GM12865 (cell line): ENCODE measurements at regions not wholly inside any gene's neighbourhood (a gene's known extent, or its start where the extent isn't known, plus 50 kb on each side); places are given as distances from the start of the nearest gene placed in this dataset.

Experiments
- DNase-seq: peaks from one replicate; pipeline ENCODE4 v3.0.0; 2010; ENCODE audit warnings: low read depth
- H3K4me3 ChIP-seq: 2 replicates; pipeline ENCODE4 v1.5.1; 2011; ENCODE audit warnings: mild to moderate bottlenecking, low read depth, low read length, control low read depth
- CTCF ChIP-seq: IDR thresholded peaks from 2 replicates; pipeline ENCODE4 v1.5.1; 2011; ENCODE audit warnings: low read length, control low read depth, low read depth, inconsistent platforms; ENCODE audit not compliant: insufficient read depth; ENCODE audit errors: missing control alignments

DNA sequence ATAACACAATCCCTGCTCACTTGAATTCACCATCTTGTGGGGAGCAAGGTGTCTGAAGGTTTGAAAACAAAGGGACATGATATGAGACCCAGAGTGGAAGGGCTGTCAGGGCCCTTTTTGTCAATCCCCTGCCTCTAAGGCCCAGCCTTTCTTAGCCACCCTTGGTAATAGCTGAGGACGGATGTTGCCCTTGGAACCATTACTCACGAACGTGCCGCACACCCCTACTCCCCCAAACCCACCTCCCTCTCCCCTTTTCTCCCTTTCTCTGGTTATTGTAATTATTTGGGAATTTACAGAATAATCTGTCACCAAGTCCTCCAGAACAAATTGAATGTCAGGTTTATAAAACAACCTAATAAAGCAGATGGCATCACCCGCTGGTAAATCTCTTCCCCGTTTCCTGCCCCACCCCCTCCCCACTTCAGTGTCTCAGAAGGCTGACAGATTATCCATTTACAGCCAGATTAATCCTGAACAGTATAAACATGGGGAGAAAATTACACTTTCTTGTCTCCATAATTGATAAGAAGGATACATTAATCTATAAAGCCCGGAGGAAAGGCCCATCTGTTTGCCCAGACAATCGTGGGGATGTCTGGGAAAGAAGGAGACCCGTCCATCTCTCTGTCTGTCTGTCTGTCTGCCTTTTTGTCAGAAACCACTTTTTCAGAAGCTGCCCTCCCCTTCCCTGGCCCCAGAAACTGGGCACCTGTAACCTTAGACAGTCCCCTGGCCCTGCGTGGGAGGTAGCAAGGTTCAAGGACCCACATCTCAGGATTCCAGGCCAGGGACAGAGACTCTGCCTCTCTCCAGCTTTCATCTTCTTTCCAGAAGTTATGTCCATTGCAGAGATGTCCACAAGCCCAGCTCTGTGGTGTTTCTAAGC is 60.6 kb upstream of the CD34 start:
- no peak for TF ChIP-seq CTCF
- DNase-seq = no peak
- H3K4me3 ChIP-seq = no peak overlapping the region

- DNase-seq = no peak
- no peak for TF ChIP-seq CTCF
- no peak overlapping the region for H3K4me3 ChIP-seq
These were observed 59.7 kb upstream of the CD34 start for GRCh38 chr1:207970329-207971233.

- no peak for DNase-seq
- TF ChIP-seq CTCF = no peak
- H3K4me3 ChIP-seq = no peak overlapping the region
These were observed 58.6 kb upstream of the CD34 start for GRCh38 chr1:207969528-207969927.

- TF ChIP-seq CTCF = no peak
- no peak for DNase-seq
- H3K4me3 ChIP-seq = no peak overlapping the region
These were observed 57.6 kb upstream of the CD34 start for GRCh38 chr1:207968521-207969009.

DNA sequence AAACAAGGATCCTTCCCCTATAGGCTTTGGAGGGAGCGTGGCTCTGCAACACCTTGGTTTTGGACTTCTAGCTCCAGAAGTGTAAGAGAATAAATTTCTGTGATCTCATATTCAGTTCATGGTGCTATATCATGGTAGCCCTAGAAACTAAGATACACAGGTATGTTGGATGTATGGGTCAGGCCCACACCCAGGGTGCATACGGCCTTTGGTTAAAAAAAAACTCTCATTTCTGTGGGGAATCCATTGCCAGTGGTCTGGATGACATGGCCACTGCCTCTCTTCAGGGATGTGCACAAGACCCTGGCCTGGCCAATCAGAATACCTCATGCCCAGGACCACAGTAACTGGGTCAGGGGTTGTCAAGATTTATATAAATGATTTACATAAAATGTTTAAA is 56.8 kb upstream of the CD34 start:
- TF ChIP-seq CTCF = no peak
- H3K4me3 ChIP-seq = no peak overlapping the region
- DNase-seq = no peak

DNA sequence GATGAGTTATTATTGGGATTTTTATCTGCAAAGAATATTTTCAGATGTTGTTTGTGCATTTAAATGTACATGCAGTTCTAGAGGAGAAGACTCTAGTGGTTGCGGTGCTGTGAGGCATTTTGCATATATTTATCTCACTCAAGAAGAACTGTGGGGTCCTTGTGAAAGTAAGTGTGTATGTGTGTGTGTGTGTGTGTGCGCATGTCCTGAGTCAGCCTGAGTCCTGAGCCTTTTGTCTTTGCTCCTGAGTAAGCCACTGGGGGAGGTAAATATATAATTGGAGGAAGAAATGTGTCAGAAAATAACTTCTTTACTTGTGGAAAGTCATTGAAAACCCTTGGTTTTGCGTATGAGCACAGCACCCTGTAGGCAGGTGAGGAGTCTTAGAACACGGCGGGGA is 55.6 kb upstream of the CD34 start:
- DNase-seq = no peak
- TF ChIP-seq CTCF = no peak
- H3K4me3 ChIP-seq = no peak overlapping the region
